Testis (tissue), 2 donors: ENCODE measurements at regions not wholly inside any gene's neighbourhood (a gene's known extent, or its start where the extent isn't known, plus 50 kb on each side); places are given as distances from the start of the nearest gene placed in this dataset.

Experiments used
- CTCF ChIP-seq, 3 experiments: fragments of 450-650 bp in 2 of 3; fragments of 200-600 bp in 1 of 3; sonication (generic) in 1 of 3; IDR thresholded peaks; one replicate each; pipeline ENCODE4 v1.5.1; 2016 to 2019; ENCODE audit warnings: antibody characterized with exemption in 3 of 3, mild to moderate bottlenecking in 2 of 3, moderate library complexity in 1 of 3
- POLR2A ChIP-seq: fragments of 450-650 bp; IDR thresholded peaks from one replicate; pipeline ENCODE4 v1.6.1; 2017; ENCODE audit warnings: antibody characterized with exemption, mild to moderate bottlenecking, moderate library complexity

DNA sequence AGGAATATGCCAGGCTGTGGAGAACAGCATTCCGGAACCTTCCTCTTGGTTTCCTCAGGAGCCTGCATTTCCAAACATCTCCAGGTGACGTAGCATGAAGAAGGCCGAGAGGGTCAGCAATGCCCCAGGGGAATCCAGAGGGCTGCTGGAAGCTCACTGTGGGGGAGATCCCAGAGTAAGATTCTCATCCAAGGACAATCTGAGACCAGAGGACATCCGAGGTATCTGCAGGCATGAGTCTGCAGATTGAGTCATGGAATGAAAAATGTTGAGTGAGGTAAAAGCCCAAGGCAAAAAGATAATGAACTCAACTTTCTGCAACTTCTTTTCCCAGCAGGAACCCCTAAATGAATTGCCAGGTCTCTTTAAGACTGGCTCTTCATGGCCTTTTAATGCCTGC, 73.5 kb downstream of the KIF4B start:
- TF ChIP-seq CTCF (IDR thresholded peaks at IDR 0.05) (no peak), POLR2A (no peak)
